A549 (cell line): ENCODE measurements at regions not wholly inside any gene's neighbourhood (a gene's known extent, or its start where the extent isn't known, plus 50 kb on each side); places are given as distances from the start of the nearest gene placed in this dataset.

ENCODE experiments used
- ATAC-seq, 2 experiments: fragments of 200-7000 bp in 1 of 2; fragments of >200 bp in 1 of 2; cut with Nextera tagmentation in 1 of 2; cut with Tn5 transposase in 1 of 2; 3 replicates each; pipeline versions ENCODE4 v1.8.0 to v1.9.1; 2018 to 2020; ENCODE audit warnings: mild to moderate bottlenecking in 1 of 2, moderate library complexity in 1 of 2
- CTCF ChIA-PET: fragments of 300-600 bp; sonication (Branson Sonifier 250); formaldehyde crosslinking; extraction: SDS; loops from one replicate; lab custom pipeline; 2021; ENCODE audit warnings: antibody characterized with exemption, inconsistent platforms; lab: Yijun Ruan, JAX
- POLR2A ChIA-PET: fragments of 350-600 bp; formaldehyde crosslinking; extraction: SDS; loops from one replicate; lab custom pipeline; 2021; ENCODE audit warnings: antibody characterized with exemption, inconsistent platforms; lab: Yijun Ruan, JAX
- DNase-seq, 2 experiments: peaks; one replicate each; pipeline versions ENCODE4 v3.0.0 to v3.0.0-alpha.2; 2011 to 2016; ENCODE audit warnings: low read depth in 1 of 2, low spot score in 1 of 2
- FAIRE-seq: peaks from 2 replicates; lab custom pipeline; 2011; peaks lifted over from hg19 to GRCh38; lab: Jason Lieb, UNC
- H3K27ac ChIP-seq, 2 experiments: fragments of >200 bp; sonication (Bioruptor Twin); formaldehyde crosslinking; 3 replicates each; pipeline ENCODE4 v1.5.1; 2016 to 2017
- H3K4me1 ChIP-seq: fragments of >200 bp; sonication (Bioruptor Twin); formaldehyde crosslinking; 3 replicates; pipeline ENCODE4 v1.6.1; 2016
- H3K4me2 ChIP-seq: fragments of >200 bp; sonication (Bioruptor Twin); formaldehyde crosslinking; 3 replicates; pipeline ENCODE4 v1.6.1; 2016
- H3K4me3 ChIP-seq: fragments of >200 bp; sonication (Bioruptor Twin); formaldehyde crosslinking; 3 replicates; pipeline ENCODE4 v1.5.1; 2016
- H3K9me3 ChIP-seq: fragments of >200 bp; sonication (Bioruptor Twin); formaldehyde crosslinking; 3 replicates; pipeline ENCODE4 v1.6.1; 2016
- CBX2 ChIP-seq: fragments of 200-600 bp; sonication (generic); IDR thresholded peaks from 2 replicates; pipeline ENCODE4 v1.6.1; 2016; ENCODE audit warnings: low read depth, mild to moderate bottlenecking, borderline replicate concordance
- CHD2 ChIP-seq: fragments of 150-350 bp; IDR thresholded peaks from 2 replicates; pipeline ENCODE4 v1.6.1; 2014; ENCODE audit warnings: low read length; ENCODE audit not compliant: partially characterized antibody
- FOSB ChIP-seq: fragments of 250-450 bp; sonication (Bioruptor Pico); IDR thresholded peaks from 2 replicates; pipeline ENCODE4 v1.5.0; 2020; ENCODE audit warnings: mild to moderate bottlenecking, moderate library complexity
- FOXS1 ChIP-seq: fragments of 250-450 bp; sonication (Bioruptor Pico); IDR thresholded peaks from 2 replicates; pipeline ENCODE4 v1.5.0; 2020; ENCODE audit warnings: mild to moderate bottlenecking, moderate library complexity
- HEYL ChIP-seq: fragments of 250-450 bp; sonication (Bioruptor Pico); IDR thresholded peaks from 2 replicates; pipeline ENCODE4 v1.8.0; 2021; ENCODE audit warnings: mild to moderate bottlenecking, moderate library complexity
- HOXA7 ChIP-seq: fragments of 250-450 bp; sonication (Bioruptor Pico); IDR thresholded peaks from 2 replicates; pipeline ENCODE4 v1.5.0; 2020; ENCODE audit warnings: mild to moderate bottlenecking, moderate library complexity
- JUNB ChIP-seq: fragments of >200 bp; sonication (Bioruptor Twin); formaldehyde crosslinking; IDR thresholded peaks from 2 replicates; pipeline ENCODE4 v1.6.1; 2016
- KDM5A ChIP-seq: fragments of 200-600 bp; sonication (generic); IDR thresholded peaks from 2 replicates; pipeline ENCODE4 v1.6.1; 2016; ENCODE audit warnings: antibody characterized with exemption, mild to moderate bottlenecking
- MAFK ChIP-seq: fragments of 450-650 bp; IDR thresholded peaks from 2 replicates; pipeline ENCODE4 v1.6.1; 2014; ENCODE audit not compliant: partially characterized antibody
- NPAS2 ChIP-seq: fragments of 250-450 bp; sonication (Bioruptor Pico); IDR thresholded peaks from 2 replicates; pipeline ENCODE4 v1.8.0; 2022; ENCODE audit warnings: mild to moderate bottlenecking, moderate library complexity, borderline replicate concordance
- NR3C1 ChIP-seq: fragments of >200 bp; sonication (Bioruptor Twin); formaldehyde crosslinking; IDR thresholded peaks from 3 replicates; pipeline ENCODE4 v1.6.1; 2017
- PHF8 ChIP-seq: fragments of 200-600 bp; sonication (generic); IDR thresholded peaks from 2 replicates; pipeline ENCODE4 v1.6.1; 2016; ENCODE audit warnings: low read depth, mild to moderate bottlenecking, antibody characterized with exemption, moderate library complexity, borderline replicate concordance
- RARB ChIP-seq: fragments of 250-450 bp; sonication (Bioruptor Pico); IDR thresholded peaks from 2 replicates; pipeline ENCODE4 v1.8.0; 2021; ENCODE audit warnings: mild to moderate bottlenecking, moderate library complexity
- RNF2 ChIP-seq: fragments of 200-600 bp; sonication (generic); IDR thresholded peaks from 2 replicates; pipeline ENCODE4 v1.6.1; 2016; ENCODE audit warnings: low read depth, mild to moderate bottlenecking, antibody characterized with exemption, moderate library complexity, borderline replicate concordance
- SMC3 ChIP-seq: fragments of >200 bp; sonication (Bioruptor Twin); formaldehyde crosslinking; IDR thresholded peaks from 3 replicates; pipeline ENCODE4 v1.6.1; 2018; ENCODE audit warnings: inconsistent platforms
- TP53 ChIP-seq: fragments of 250-450 bp; sonication (Bioruptor Pico); IDR thresholded peaks from 2 replicates; pipeline ENCODE4 v1.5.0; 2021; ENCODE audit warnings: mild to moderate bottlenecking, moderate library complexity
- ZFP36 ChIP-seq: fragments of 450-650 bp; IDR thresholded peaks from 2 replicates; pipeline ENCODE4 v1.6.1; 2014; ENCODE audit warnings: borderline replicate concordance; ENCODE audit not compliant: partially characterized antibody
- WGBS: methylation state at CpG from one replicate; pipeline ENCODE4 v1.1.6; 2017; ENCODE audit errors: missing lambda C conversion rate; 5-methylcytosine and 5-hydroxymethylcytosine counted together
- TF ChIP-seq, protein P1 (sequence below): fragments of 450-650 bp; IDR thresholded peaks from 2 replicates; pipeline ENCODE4 v1.6.1; 2014; ENCODE audit warnings: antibody characterized with exemption
- TF ChIP-seq, protein P2 (sequence below): IDR thresholded peaks from 2 replicates; pipeline ENCODE4 v1.6.1; 2012

- no peaks in the 10 kb centered on the region for H3K4me1 ChIP-seq
- WGBS = 38% methylated on average over 6 of the region's 6 CpGs
- no peaks in the 10 kb centered on the region for H3K9me3 ChIP-seq
- TF ChIP-seq RNF2 (no peak), CBX2 (no peak), SMC3 (no peak), RARB (CRISPR knock-in tag) (no peak)
- TF ChIP-seq, protein P1, sequence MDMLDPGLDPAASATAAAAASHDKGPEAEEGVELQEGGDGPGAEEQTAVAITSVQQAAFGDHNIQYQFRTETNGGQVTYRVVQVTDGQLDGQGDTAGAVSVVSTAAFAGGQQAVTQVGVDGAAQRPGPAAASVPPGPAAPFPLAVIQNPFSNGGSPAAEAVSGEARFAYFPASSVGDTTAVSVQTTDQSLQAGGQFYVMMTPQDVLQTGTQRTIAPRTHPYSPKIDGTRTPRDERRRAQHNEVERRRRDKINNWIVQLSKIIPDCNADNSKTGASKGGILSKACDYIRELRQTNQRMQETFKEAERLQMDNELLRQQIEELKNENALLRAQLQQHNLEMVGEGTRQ = no peak
- POLR2A ChIA-PET = no interaction called here
- H3K4me2 ChIP-seq = no peak overlapping the region
- DNase-seq = no peak
- CTCF ChIA-PET = no interaction called here
- no peak for ATAC-seq
- FAIRE-seq = no peak
- no peak overlapping the region for H3K4me3 ChIP-seq
- H3K27ac ChIP-seq = no peak overlapping the region
Observed at GRCh38 chr2:16045653-16046352, 105.5 kb downstream of the MYCN start.

GRCh38 chr2:16044946-16045456 lies 104.7 kb downstream of the MYCN start:
- WGBS = 52% methylated on average over 6 of the region's 6 CpGs
- no peak overlapping the region for H3K4me3 ChIP-seq
- FAIRE-seq (no peak), ATAC-seq (no peak), DNase-seq (no peak)
- H3K4me2 ChIP-seq = no peak overlapping the region
- no peaks in the 10 kb centered on the region for H3K9me3 ChIP-seq
- ChIA-PET CTCF (no interaction called here), POLR2A (no interaction called here)
- no peak overlapping the region for H3K27ac ChIP-seq
- H3K4me1 ChIP-seq = no peaks in the 10 kb centered on the region
- TF ChIP-seq TP53 (no peak), NR3C1 (no peak), FOSB (CRISPR knock-in tag) (no peak), CHD2 (no peak)

- 3% methylated on average over 2 of the region's 2 CpGs for WGBS
- CTCF ChIA-PET = no interaction called here
Observed at GRCh38 chr2:16043627-16044026, 103.3 kb downstream of the MYCN start.

GRCh38 chr2:16043192-16043591 lies 102.8 kb downstream of the MYCN start:
- FAIRE-seq (no peak), DNase-seq (no peak), ATAC-seq (no peak)
- Histone ChIP-seq H3K27ac (no peak overlapping the region), H3K4me1 (no peaks in the 10 kb centered on the region), H3K4me2 (no peak overlapping the region), H3K9me3 (no peaks in the 10 kb centered on the region), H3K4me3 (no peak overlapping the region)
- 39% methylated on average over 2 of the region's 2 CpGs for WGBS
- CTCF ChIA-PET = no interaction called here
- POLR2A ChIA-PET = no interaction called here
- TF ChIP-seq FOXS1 (CRISPR knock-in tag) (no peak), NPAS2 (CRISPR knock-in tag) (no peak), JUNB (no peak), MAFK (no peak), HEYL (CRISPR knock-in tag) (no peak), PHF8 (no peak), ZFP36 (no peak)
- TF ChIP-seq, protein P2, sequence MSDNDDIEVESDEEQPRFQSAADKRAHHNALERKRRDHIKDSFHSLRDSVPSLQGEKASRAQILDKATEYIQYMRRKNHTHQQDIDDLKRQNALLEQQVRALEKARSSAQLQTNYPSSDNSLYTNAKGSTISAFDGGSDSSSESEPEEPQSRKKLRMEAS = no peak

More at GRCh38 chr2:16043627-16044026, 103.3 kb downstream of the MYCN start:
- no peaks in the 10 kb centered on the region for H3K9me3 ChIP-seq
- H3K4me3 ChIP-seq = no peak overlapping the region
- no peak overlapping the region for H3K4me2 ChIP-seq
- TF ChIP-seq KDM5A (no peak), HOXA7 (no peak), RNF2 (no peak)
- no peak overlapping the region for H3K27ac ChIP-seq
- H3K4me1 ChIP-seq = no peaks in the 10 kb centered on the region
- POLR2A ChIA-PET = no interaction called here
- no peak for ATAC-seq
- no peak for FAIRE-seq
- no peak for DNase-seq
